Suprapubic skin (tissue), 4 donors: ENCODE measurements at regions not wholly inside any gene's neighbourhood (a gene's known extent, or its start where the extent isn't known, plus 50 kb on each side); places are given as distances from the start of the nearest gene placed in this dataset.

Experiments
- CTCF ChIP-seq, 2 donors: fragments of 200-600 bp in 1 of 2; fragments of 450-650 bp in 1 of 2; sonication (generic) in 1 of 2; IDR thresholded peaks; one replicate each; pipeline ENCODE4 v1.5.1; 2016 to 2019; ENCODE audit warnings: antibody characterized with exemption in 2 of 2, mild to moderate bottlenecking in 1 of 2, moderate library complexity in 1 of 2
- EP300 ChIP-seq: sonication (generic); formaldehyde crosslinking; IDR thresholded peaks from one replicate; pipeline ENCODE4 v1.6.1; 2017; ENCODE audit warnings: antibody characterized with exemption
- POLR2A ChIP-seq, 2 donors: fragments of 450-650 bp; IDR thresholded peaks; one replicate each; pipeline ENCODE4 v1.6.1; 2017; ENCODE audit warnings: antibody characterized with exemption in 2 of 2, mild to moderate bottlenecking in 2 of 2, moderate library complexity in 2 of 2
- POLR2AphosphoS5 ChIP-seq, 3 donors: sonication (generic); formaldehyde crosslinking; IDR thresholded peaks; one replicate each; pipeline ENCODE4 v1.6.1; 2017; ENCODE audit warnings: antibody characterized with exemption in 3 of 3

DNA sequence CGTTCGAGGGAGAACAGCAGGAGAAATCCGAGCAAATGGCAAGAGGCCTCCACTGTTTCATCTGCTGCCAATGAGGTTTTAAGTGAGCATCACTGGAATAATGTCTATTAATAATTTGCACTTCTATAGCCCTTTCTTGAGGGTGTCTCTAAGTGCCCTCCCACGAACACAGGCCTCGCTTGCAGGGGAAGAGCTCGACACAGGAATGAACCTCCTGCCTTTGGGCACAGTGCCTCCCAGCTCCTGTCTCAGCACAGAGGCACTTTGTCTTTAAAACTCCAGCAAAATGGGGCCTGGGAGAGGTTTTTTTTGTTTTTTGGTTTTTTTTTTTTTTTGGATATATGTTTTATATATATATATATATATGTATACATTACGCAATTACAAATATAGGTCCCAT is 56.6 kb downstream of the OLIG1 start:
- TF ChIP-seq CTCF (IDR thresholded peaks at IDR 0.05) (no peak), POLR2A (IDR thresholded peaks at IDR 0.05) (no peak), POLR2AphosphoS5 (IDR thresholded peaks at IDR 0.05) (no peak), EP300 (no peak)
